ENCODE measurements at regions not wholly inside any gene's neighbourhood (a gene's known extent, or its start where the extent isn't known, plus 50 kb on each side); places are given as distances from the start of the nearest gene placed in this dataset.
A peak's percentile ranks its signal among the peaks of the same experiment; 100 is the strongest.

GRCh38 chr7:131244259-131244852, 83.3 kb upstream of the MKLN1 start:
- DNase-seq (ENCODE audit: low spot score in 2 of 2), result no peak
- Mint-ChIP-seq H3K9me3 (no peaks in the 10 kb centered on the region), H3K27ac (no peak overlapping the region), H3K4me1 (no peaks in the 10 kb centered on the region), H3K36me3 (no peaks in the 10 kb centered on the region), H3K4me3 (no peak overlapping the region)
- peak; percentile 42 for ATAC-seq

GRCh38 chr7:131249003-131249402, 78.7 kb upstream of the MKLN1 start:
- no peaks in the 10 kb centered on the region for H3K36me3 Mint-ChIP-seq
- peaks cover 6% of the 10 kb centered on the region for H3K4me1 Mint-ChIP-seq
- H3K4me3 Mint-ChIP-seq, result no peak overlapping the region
- ATAC-seq, result no peak
- no peak overlapping the region for H3K27ac Mint-ChIP-seq
- H3K9me3 Mint-ChIP-seq, result peaks cover 6% of the 10 kb centered on the region
- DNase-seq (ENCODE audit: low spot score in 2 of 2), result no peak

GRCh38 chr7:131249483-131249882, 78.2 kb upstream of the MKLN1 start:
- ATAC-seq, result no peak
- no peak overlapping the region for H3K4me3 Mint-ChIP-seq
- H3K36me3 Mint-ChIP-seq, result no peaks in the 10 kb centered on the region
- DNase-seq (ENCODE audit: low spot score in 2 of 2), result no peak
- H3K4me1 Mint-ChIP-seq, result peaks cover 10% of the 10 kb centered on the region
- H3K9me3 Mint-ChIP-seq, result peaks cover 10% of the 10 kb centered on the region
- no peak overlapping the region for H3K27ac Mint-ChIP-seq

GRCh38 chr7:131250331-131250730, 77.3 kb upstream of the MKLN1 start:
- Mint-ChIP-seq H3K27ac (no peak overlapping the region), H3K36me3 (no peaks in the 10 kb centered on the region), H3K9me3 (peaks cover 13% of the 10 kb centered on the region), H3K4me1 (peaks cover 10% of the 10 kb centered on the region), H3K4me3 (no peak overlapping the region)
- ATAC-seq (no peak), DNase-seq (ENCODE audit: low spot score in 2 of 2) (no peak)

- no peak overlapping the region for H3K4me3 Mint-ChIP-seq
- no peaks in the 10 kb centered on the region for H3K36me3 Mint-ChIP-seq
- no peak overlapping the region for H3K27ac Mint-ChIP-seq
- H3K9me3 Mint-ChIP-seq, result peaks cover 13% of the 10 kb centered on the region
- ATAC-seq, result no peak
- no peak for DNase-seq (ENCODE audit: low spot score in 2 of 2)
- H3K4me1 Mint-ChIP-seq, result peaks cover 10% of the 10 kb centered on the region
These were observed 76.3 kb upstream of the MKLN1 start for GRCh38 chr7:131251371-131251770.

GRCh38 chr7:131252976-131253375, 74.7 kb upstream of the MKLN1 start:
- no peaks in the 10 kb centered on the region for H3K36me3 Mint-ChIP-seq
- ATAC-seq, result no peak
- no peak for DNase-seq (ENCODE audit: low spot score in 2 of 2)
- H3K4me1 Mint-ChIP-seq, result peaks cover 10% of the 10 kb centered on the region
- H3K27ac Mint-ChIP-seq, result no peak overlapping the region
- H3K9me3 Mint-ChIP-seq, result peaks cover 13% of the 10 kb centered on the region
- H3K4me3 Mint-ChIP-seq, result no peak overlapping the region

GRCh38 chr7:131254211-131254610, 73.5 kb upstream of the MKLN1 start:
- ATAC-seq (no peak), DNase-seq (ENCODE audit: low spot score in 2 of 2) (no peak)
- Mint-ChIP-seq H3K27ac (no peak overlapping the region), H3K36me3 (no peaks in the 10 kb centered on the region), H3K4me3 (no peak overlapping the region), H3K4me1 (peaks cover 10% of the 10 kb centered on the region), H3K9me3 (peaks cover 13% of the 10 kb centered on the region)

GRCh38 chr7:131255242-131255641, 72.4 kb upstream of the MKLN1 start:
- no peak overlapping the region for H3K27ac Mint-ChIP-seq
- no peaks in the 10 kb centered on the region for H3K36me3 Mint-ChIP-seq
- peaks cover 10% of the 10 kb centered on the region for H3K4me1 Mint-ChIP-seq
- no peak for ATAC-seq
- peaks cover 13% of the 10 kb centered on the region for H3K9me3 Mint-ChIP-seq
- H3K4me3 Mint-ChIP-seq, result no peak overlapping the region
- DNase-seq (ENCODE audit: low spot score in 2 of 2), result no peak

- H3K36me3 Mint-ChIP-seq, result no peaks in the 10 kb centered on the region
- H3K4me3 Mint-ChIP-seq, result no peak overlapping the region
- H3K4me1 Mint-ChIP-seq, result peaks cover 5% of the 10 kb centered on the region
- DNase-seq (ENCODE audit: low spot score in 2 of 2), result no peak
- no peaks in the 10 kb centered on the region for H3K9me3 Mint-ChIP-seq
- ATAC-seq, result no peak
- no peak overlapping the region for H3K27ac Mint-ChIP-seq
These were observed 66.1 kb upstream of the MKLN1 start for GRCh38 chr7:131261476-131261994.

GRCh38 chr7:131265227-131265626, 62.4 kb upstream of the MKLN1 start:
- DNase-seq (ENCODE audit: low spot score in 2 of 2) (no peak), ATAC-seq (no peak)
- H3K36me3 Mint-ChIP-seq, result no peaks in the 10 kb centered on the region
- H3K27ac Mint-ChIP-seq, result no peak overlapping the region
- H3K4me1 Mint-ChIP-seq, result peaks cover 5% of the 10 kb centered on the region
- peaks cover 2% of the 10 kb centered on the region for H3K9me3 Mint-ChIP-seq
- H3K4me3 Mint-ChIP-seq, result no peak overlapping the region

GRCh38 chr7:131267631-131268030, 60.0 kb upstream of the MKLN1 start:
- Mint-ChIP-seq H3K9me3 (peaks cover 2% of the 10 kb centered on the region), H3K4me3 (no peak overlapping the region), H3K36me3 (no peaks in the 10 kb centered on the region), H3K27ac (no peak overlapping the region), H3K4me1 (peaks cover 5% of the 10 kb centered on the region)
- DNase-seq (ENCODE audit: low spot score in 2 of 2) (no peak), ATAC-seq (no peak)

GRCh38 chr7:131268906-131269305, 58.8 kb upstream of the MKLN1 start:
- DNase-seq (ENCODE audit: low spot score in 2 of 2), result no peak
- Mint-ChIP-seq H3K9me3 (peaks cover 2% of the 10 kb centered on the region), H3K36me3 (no peaks in the 10 kb centered on the region), H3K4me3 (no peak overlapping the region), H3K27ac (no peak overlapping the region), H3K4me1 (peaks cover 5% of the 10 kb centered on the region)
- ATAC-seq, result no peak

GRCh38 chr7:131272086-131272485, 55.6 kb upstream of the MKLN1 start:
- ATAC-seq (no peak), DNase-seq (ENCODE audit: low spot score in 2 of 2) (no peak)
- H3K4me3 Mint-ChIP-seq, result no peak overlapping the region
- no peak overlapping the region for H3K27ac Mint-ChIP-seq
- H3K9me3 Mint-ChIP-seq, result peaks cover 2% of the 10 kb centered on the region
- no peaks in the 10 kb centered on the region for H3K4me1 Mint-ChIP-seq
- no peaks in the 10 kb centered on the region for H3K36me3 Mint-ChIP-seq

GRCh38 chr7:131274986-131275385, 52.7 kb upstream of the MKLN1 start:
- ATAC-seq (no peak), DNase-seq (ENCODE audit: low spot score in 2 of 2) (no peak)
- Mint-ChIP-seq H3K4me1 (no peaks in the 10 kb centered on the region), H3K4me3 (no peak overlapping the region), H3K9me3 (peaks cover 3% of the 10 kb centered on the region), H3K36me3 (no peaks in the 10 kb centered on the region), H3K27ac (no peak overlapping the region)

- Mint-ChIP-seq H3K27ac (no peak overlapping the region), H3K36me3 (no peaks in the 10 kb centered on the region), H3K4me3 (no peak overlapping the region), H3K4me1 (no peaks in the 10 kb centered on the region), H3K9me3 (peaks cover 4% of the 10 kb centered on the region)
- no peak for ATAC-seq
- no peak for DNase-seq (ENCODE audit: low spot score in 2 of 2)
These were observed 51.5 kb upstream of the MKLN1 start for GRCh38 chr7:131276190-131276589.

- ATAC-seq (no peak), DNase-seq (ENCODE audit: low spot score in 2 of 2) (no peak)
- Mint-ChIP-seq H3K4me1 (no peaks in the 10 kb centered on the region), H3K27ac (no peak overlapping the region), H3K36me3 (no peaks in the 10 kb centered on the region), H3K9me3 (peaks cover 4% of the 10 kb centered on the region), H3K4me3 (no peak overlapping the region)
These were observed 50.9 kb upstream of the MKLN1 start for GRCh38 chr7:131276748-131277147.
